ENCODE measurements at regions not wholly inside any gene's neighbourhood (a gene's known extent, or its start where the extent isn't known, plus 50 kb on each side); places are given as distances from the start of the nearest gene placed in this dataset.

DNA sequence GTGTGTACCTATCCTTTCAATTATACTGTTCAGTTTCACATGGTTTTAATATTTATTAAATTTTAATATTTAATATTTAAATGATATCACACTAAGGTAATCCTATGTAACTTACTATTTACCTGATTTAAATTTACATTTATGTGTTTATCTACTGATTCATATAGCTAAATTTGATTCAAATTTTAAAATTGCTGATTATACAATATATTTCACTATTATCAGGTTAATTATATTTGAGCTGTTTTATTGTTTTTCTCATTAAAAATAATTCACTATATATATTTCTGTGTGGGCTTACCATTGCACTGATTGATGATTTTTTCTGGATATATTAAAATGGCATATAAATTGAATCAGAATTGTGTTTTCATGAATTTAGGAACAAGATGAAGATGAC is 1923.5 kb downstream of the STIM2 start:
- DNase-seq (no peak), ATAC-seq (no peak), FAIRE-seq (peak; percentile 76)
- intact Hi-C loops (cut with DNase I) = no loop called here
- TF ChIP-seq, protein P1, sequence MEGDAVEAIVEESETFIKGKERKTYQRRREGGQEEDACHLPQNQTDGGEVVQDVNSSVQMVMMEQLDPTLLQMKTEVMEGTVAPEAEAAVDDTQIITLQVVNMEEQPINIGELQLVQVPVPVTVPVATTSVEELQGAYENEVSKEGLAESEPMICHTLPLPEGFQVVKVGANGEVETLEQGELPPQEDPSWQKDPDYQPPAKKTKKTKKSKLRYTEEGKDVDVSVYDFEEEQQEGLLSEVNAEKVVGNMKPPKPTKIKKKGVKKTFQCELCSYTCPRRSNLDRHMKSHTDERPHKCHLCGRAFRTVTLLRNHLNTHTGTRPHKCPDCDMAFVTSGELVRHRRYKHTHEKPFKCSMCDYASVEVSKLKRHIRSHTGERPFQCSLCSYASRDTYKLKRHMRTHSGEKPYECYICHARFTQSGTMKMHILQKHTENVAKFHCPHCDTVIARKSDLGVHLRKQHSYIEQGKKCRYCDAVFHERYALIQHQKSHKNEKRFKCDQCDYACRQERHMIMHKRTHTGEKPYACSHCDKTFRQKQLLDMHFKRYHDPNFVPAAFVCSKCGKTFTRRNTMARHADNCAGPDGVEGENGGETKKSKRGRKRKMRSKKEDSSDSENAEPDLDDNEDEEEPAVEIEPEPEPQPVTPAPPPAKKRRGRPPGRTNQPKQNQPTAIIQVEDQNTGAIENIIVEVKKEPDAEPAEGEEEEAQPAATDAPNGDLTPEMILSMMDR (IDR thresholded peaks at IDR 0.05) = no peak
- H3K27me3 ChIP-seq = no peaks in the 10 kb centered on the region
- no peak overlapping the region for H3K4me3 ChIP-seq
- no peaks in the 10 kb centered on the region for H3K4me1 ChIP-seq
- no peaks in the 10 kb centered on the region for H3K9me3 ChIP-seq
- H3K36me3 ChIP-seq = no peaks in the 10 kb centered on the region
- no peak overlapping the region for H3K27ac ChIP-seq

DNA sequence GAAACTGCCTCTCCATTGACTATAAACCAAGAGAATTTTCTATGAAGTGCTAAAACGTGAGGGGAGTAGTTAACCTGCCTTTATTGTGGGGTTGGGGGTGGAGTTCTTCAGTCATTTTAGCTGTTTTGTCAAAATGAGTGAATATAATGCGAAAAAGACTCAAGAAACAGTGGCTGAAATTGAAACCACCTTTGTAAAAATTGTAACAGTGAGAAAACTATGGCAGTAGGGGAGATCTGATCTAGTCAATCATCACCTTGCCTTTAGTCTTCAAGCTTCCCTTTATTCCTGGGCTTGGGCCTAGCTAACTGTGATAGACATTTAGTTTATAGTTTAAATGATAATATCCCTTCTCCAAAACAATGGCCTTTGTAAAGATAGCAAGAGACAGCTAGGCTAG is 1927.3 kb downstream of the STIM2 start:
- TF ChIP-seq, protein P1 (IDR thresholded peaks at IDR 0.05) = no peak
- Histone ChIP-seq H3K4me3 (no peak overlapping the region), H3K27ac (no peak overlapping the region), H3K36me3 (no peaks in the 10 kb centered on the region), H3K9me3 (no peaks in the 10 kb centered on the region), H3K4me1 (no peaks in the 10 kb centered on the region), H3K27me3 (no peaks in the 10 kb centered on the region)
- WGBS, 2 donors = 29 to 43% methylated on average over 2 of the region's 2 CpGs
- FAIRE-seq (no peak), ATAC-seq (no peak), DNase-seq (no peak)
- intact Hi-C loops (cut with DNase I) = no loop called here

DNA sequence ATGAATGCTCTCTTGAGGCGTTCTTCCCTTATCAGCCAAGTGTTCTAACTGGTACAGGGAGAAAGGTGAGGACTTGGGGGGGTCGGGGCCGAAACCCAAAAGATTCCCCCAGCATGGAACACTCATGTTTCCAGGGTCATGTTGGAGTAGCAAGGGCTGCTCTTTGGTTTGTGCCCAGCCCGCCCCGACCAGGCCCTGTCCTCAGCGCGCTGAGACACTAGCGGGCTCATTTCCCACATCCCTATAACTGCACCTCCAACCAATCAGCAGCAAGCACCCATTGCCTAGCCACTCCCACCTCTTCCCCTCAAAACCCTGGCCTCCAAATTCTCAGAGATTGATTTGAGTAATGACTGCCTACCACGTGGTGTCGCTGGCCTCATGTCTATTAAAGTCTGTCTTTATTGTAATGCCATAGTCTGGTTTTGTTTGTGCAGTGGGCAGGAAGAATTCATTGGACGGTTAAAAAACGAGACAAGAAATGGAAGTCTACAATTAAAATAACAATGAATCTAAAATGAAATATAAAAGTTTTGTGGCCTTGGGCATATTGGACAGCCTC is 1928.4 kb downstream of the STIM2 start:
- Histone ChIP-seq H3K27me3 (no peaks in the 10 kb centered on the region), H3K4me1 (no peaks in the 10 kb centered on the region), H3K36me3 (no peaks in the 10 kb centered on the region), H3K27ac (no peak overlapping the region), H3K4me3 (no peak overlapping the region), H3K9me3 (no peaks in the 10 kb centered on the region)
- DNase-seq = no peak
- WGBS, 2 donors = 71 to 89% methylated on average over 12 of the region's 12 CpGs
- no peak for FAIRE-seq
- intact Hi-C loops (cut with DNase I) = no loop called here
- TF ChIP-seq, protein P1 (IDR thresholded peaks at IDR 0.05) = no peak
- ATAC-seq = no peak

DNA sequence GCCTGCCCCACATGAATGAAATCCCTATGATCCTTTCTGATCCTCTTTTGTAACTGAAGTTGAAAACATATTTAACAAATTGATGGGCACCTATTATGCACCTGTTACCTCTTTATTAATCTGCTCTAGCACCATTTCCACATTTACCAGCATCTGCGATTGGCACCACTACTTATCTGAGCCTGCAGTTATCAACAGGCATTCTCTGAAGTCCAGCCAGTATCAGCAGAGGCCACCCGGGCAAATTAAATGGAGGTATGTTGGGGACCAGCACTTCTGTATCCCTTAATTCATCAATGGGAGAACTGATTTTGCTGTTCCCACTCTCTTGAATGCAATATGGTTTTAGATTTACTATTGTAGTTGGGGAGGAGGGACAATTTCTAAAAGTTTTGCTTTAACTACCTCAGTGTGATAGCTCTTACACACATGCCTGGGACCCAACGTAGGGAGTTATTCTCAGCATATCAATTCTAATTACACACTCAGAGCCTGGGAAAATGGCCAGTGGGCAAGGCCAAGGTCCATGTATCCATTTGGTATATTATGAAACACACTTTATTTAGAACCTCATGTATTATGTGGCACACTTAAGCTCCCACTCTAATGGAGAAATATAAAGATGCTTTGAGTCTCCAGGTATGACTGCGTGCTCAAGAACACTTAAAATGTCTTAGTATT is 1927.1 kb upstream of the PCDH7 start:
- ATAC-seq (no peak), DNase-seq (no peak), FAIRE-seq (no peak)
- H3K36me3 ChIP-seq = no peaks in the 10 kb centered on the region
- H3K4me1 ChIP-seq = no peaks in the 10 kb centered on the region
- 39 to 52% methylated on average over 4 of the region's 4 CpGs for WGBS, 2 donors
- TF ChIP-seq, protein P1 (IDR thresholded peaks at IDR 0.05) = no peak
- no peak overlapping the region for H3K4me3 ChIP-seq
- H3K27me3 ChIP-seq = no peaks in the 10 kb centered on the region
- intact Hi-C loops (cut with DNase I) = no loop called here
- H3K27ac ChIP-seq = no peak overlapping the region
- H3K9me3 ChIP-seq = no peaks in the 10 kb centered on the region

DNA sequence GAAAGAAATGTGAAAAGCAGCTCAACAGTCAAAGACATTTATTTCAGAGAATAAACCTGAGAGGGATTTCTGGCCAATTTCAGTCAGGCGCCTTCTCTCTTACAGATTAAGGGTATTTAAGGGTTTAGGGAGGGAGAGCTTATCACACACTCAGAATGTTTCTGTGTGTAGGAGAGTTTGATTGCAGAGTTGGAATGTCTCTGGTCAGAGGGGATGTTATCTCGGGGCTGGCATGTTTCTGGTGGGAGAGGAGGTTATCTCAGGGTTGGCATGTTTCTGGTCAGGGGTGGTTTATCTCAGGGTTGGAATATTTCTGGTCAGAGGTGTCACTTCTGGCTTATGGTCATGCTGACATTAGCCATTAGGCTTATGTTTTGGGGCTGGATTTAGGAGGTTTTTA is 1920.5 kb upstream of the PCDH7 start:
- H3K36me3 ChIP-seq = no peaks in the 10 kb centered on the region
- TF ChIP-seq, protein P1 (IDR thresholded peaks at IDR 0.05) = no peak
- DNase-seq (no peak), ATAC-seq (no peak), FAIRE-seq (no peak)
- H3K27ac ChIP-seq = no peak overlapping the region
- H3K4me3 ChIP-seq = no peak overlapping the region
- no peaks in the 10 kb centered on the region for H3K27me3 ChIP-seq
- intact Hi-C loops (cut with DNase I) = no loop called here
- 32 to 45% methylated on average over 2 of the region's 2 CpGs for WGBS, 2 donors
- H3K4me1 ChIP-seq = no peaks in the 10 kb centered on the region
- H3K9me3 ChIP-seq = no peaks in the 10 kb centered on the region
